ENCODE measurements at regions not wholly inside any gene's neighbourhood (a gene's known extent, or its start where the extent isn't known, plus 50 kb on each side); places are given as distances from the start of the nearest gene placed in this dataset.

DNA sequence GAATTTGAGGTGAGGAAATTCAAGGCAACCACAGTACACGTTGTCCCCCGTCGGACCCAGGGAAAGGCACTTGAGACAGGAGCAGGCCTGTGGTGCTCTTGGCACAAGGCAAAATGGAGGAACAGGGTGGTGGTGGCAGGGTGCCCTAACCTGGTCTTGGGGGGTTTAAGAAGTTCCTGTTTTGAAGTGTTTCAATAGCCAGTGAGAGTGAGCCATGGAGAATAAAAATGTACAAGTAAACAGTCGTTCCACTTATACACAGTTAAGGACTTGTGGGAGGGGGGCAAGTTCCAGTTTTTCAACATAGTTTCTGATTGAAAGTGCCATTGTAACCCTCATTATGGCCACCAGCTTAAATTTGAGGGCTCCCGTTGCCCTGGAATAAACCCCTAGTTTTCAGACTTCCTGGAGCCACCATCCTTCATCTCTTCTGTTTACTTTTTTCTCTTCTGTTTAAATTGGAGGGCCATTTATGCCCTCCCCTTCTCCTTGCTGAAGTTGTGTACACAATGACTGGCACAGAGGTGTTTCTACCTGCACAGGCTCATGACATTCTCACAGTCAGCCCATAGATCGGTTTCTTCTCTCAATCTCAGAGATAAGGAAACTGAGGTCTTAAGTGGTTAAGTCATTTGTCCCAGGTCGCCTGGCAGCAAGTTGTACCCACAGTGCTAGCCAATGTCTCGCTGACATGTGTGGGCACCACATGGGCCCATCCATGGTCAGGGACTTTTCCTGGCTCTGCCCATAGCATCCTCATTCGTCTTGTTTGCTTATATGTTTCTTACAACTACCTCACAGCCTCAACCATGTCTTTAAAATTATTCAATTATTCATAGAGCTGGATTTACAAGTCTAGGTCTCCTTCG, 66.0 kb upstream of the ST3GAL5 start:
- DNase-seq = peak in 1 of 2 donors; percentile 88
- H3K27me3 ChIP-seq = no peaks in the 10 kb centered on the region
- ATAC-seq (ENCODE audit: low FRiP score in 2 of 2) = peak; percentile 64 to 88
- H3K36me3 ChIP-seq = no peaks in the 10 kb centered on the region
- TF ChIP-seq EP300 (IDR thresholded peaks at IDR 0.05) (peak; percentile 9 to 85 (median 55)), POLR2AphosphoS5 (IDR thresholded peaks at IDR 0.05) (peak; percentile 81 to 84), POLR2A (IDR thresholded peaks at IDR 0.05) (peak in 1 of 4 donors; percentile 23)
- TF ChIP-seq, protein P1, sequence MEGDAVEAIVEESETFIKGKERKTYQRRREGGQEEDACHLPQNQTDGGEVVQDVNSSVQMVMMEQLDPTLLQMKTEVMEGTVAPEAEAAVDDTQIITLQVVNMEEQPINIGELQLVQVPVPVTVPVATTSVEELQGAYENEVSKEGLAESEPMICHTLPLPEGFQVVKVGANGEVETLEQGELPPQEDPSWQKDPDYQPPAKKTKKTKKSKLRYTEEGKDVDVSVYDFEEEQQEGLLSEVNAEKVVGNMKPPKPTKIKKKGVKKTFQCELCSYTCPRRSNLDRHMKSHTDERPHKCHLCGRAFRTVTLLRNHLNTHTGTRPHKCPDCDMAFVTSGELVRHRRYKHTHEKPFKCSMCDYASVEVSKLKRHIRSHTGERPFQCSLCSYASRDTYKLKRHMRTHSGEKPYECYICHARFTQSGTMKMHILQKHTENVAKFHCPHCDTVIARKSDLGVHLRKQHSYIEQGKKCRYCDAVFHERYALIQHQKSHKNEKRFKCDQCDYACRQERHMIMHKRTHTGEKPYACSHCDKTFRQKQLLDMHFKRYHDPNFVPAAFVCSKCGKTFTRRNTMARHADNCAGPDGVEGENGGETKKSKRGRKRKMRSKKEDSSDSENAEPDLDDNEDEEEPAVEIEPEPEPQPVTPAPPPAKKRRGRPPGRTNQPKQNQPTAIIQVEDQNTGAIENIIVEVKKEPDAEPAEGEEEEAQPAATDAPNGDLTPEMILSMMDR (IDR thresholded peaks at IDR 0.05) = no peak
- peak overlapping the region; percentile 61 to 84 (median 68) for H3K27ac ChIP-seq
- no peak overlapping the region for H3K4me3 ChIP-seq
- WGBS, 2 donors = 58 to 61% methylated on average over 10 of the region's 10 CpGs
- no peaks in the 10 kb centered on the region for H3K9me3 ChIP-seq
- H3K4me1 ChIP-seq = peaks cover 3 to 37% (median 15%) of the 10 kb centered on the region in 4 donors

DNA sequence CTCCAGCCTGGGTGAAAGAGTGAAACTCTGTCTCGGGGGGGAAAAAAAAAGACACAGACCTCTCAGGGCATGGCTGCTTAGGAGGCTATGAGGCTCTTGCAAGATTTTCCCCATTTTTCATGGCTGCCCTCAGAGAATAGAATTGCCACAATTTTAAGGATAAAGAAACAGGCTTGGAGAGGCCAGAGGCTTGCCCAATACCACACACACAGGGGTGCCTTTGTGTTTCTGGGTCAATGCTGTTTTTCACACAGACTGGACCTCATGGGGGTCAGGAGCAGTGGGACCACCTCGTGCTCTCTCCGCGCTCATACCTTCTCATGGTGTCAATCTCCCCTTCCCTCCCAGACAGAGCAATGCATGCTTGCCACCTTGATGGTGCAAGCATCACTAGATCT, 65.4 kb upstream of the ST3GAL5 start:
- WGBS, 2 donors = 68 to 86% methylated on average over 4 of the region's 4 CpGs
- no peak for ATAC-seq (ENCODE audit: low FRiP score in 2 of 2)
- peaks cover 3 to 40% (median 17%) of the 10 kb centered on the region in 4 donors for H3K4me1 ChIP-seq
- peak overlapping the region; percentile 61 to 84 (median 69) for H3K27ac ChIP-seq
- no peaks in the 10 kb centered on the region for H3K36me3 ChIP-seq
- no peaks in the 10 kb centered on the region for H3K9me3 ChIP-seq
- no peaks in the 10 kb centered on the region for H3K27me3 ChIP-seq
- no peak overlapping the region for H3K4me3 ChIP-seq
- DNase-seq = no peak
- TF ChIP-seq POLR2A (IDR thresholded peaks at IDR 0.05) (peak in 1 of 4 donors; percentile 29), EP300 (IDR thresholded peaks at IDR 0.05) (no peak)

DNA sequence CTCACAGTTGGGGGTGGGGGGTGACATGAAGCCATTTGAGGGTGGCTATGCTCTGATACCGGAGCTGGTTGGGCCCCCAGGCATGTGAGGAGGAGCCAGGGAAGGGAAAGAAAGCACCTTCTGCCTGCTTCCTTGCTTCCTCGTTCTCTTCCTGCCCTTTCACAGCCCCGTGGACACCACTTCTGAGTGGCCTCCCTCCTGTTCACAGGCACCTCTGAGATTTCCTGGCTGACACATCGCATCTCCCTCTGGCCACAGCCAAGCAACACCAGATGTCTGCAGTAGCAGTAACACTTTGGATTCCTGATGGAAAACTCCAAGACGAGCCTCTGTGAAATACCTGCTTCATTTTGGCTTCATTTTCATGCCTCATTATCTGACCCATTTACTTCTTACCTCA, 64.7 kb upstream of the ST3GAL5 start:
- TF ChIP-seq EP300 (IDR thresholded peaks at IDR 0.05) (no peak), POLR2AphosphoS5 (IDR thresholded peaks at IDR 0.05) (no peak), POLR2A (IDR thresholded peaks at IDR 0.05) (no peak)
- TF ChIP-seq, protein P1 (IDR thresholded peaks at IDR 0.05) = no peak
- Histone ChIP-seq H3K27me3 (no peaks in the 10 kb centered on the region), H3K27ac (peak overlapping the region; percentile 61 to 84 (median 69)), H3K9me3 (no peaks in the 10 kb centered on the region), H3K4me3 (no peak overlapping the region), H3K36me3 (no peaks in the 10 kb centered on the region), H3K4me1 (peaks cover 3 to 45% (median 17%) of the 10 kb centered on the region in 4 donors)
- no peak for DNase-seq
- no peak for ATAC-seq (ENCODE audit: low FRiP score in 2 of 2)
- 41 to 48% methylated on average over 5 of the region's 5 CpGs for WGBS, 2 donors

DNA sequence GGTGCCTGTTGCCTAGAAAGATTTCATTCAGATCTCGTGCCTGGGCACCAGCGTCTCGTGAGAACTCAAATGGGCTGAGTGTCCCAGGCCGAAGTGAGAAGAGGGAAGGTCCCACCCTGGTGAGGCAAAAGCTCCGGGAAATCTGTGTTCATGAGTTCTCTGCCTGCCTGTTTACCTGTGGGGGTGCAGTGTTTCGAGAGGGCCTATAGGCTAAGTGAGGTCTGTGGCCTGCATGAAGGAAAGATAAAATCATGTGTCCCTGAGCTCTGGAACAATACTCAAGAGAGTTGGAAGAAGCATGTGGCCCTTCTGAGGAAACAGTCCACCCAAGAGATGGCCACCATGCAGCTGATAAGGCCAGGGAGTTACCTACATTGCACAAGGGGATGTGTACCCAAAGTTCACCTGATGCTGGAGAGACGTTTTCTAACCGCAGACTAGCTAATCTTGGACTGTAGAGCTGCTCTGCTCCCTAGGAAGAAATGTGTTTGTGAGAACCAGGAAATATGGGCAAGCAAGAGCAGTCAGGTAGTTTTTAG, 63.5 kb upstream of the ST3GAL5 start:
- Histone ChIP-seq H3K9me3 (peaks cover 0 to 3% (median 0%) of the 10 kb centered on the region in 4 donors), H3K4me3 (no peak overlapping the region), H3K27me3 (no peaks in the 10 kb centered on the region), H3K27ac (peak overlapping the region; percentile 61 to 84 (median 69)), H3K36me3 (no peaks in the 10 kb centered on the region), H3K4me1 (peaks cover 3 to 45% (median 17%) of the 10 kb centered on the region in 4 donors)
- DNase-seq = peak in 1 of 2 donors; percentile 77
- TF ChIP-seq POLR2A (IDR thresholded peaks at IDR 0.05) = no peak
- TF ChIP-seq POLR2AphosphoS5 (IDR thresholded peaks at IDR 0.05) = peak in 1 of 2 donors; percentile 69
- peak in 2 of 4 donors; percentile 63 to 90 for TF ChIP-seq EP300 (IDR thresholded peaks at IDR 0.05)
- WGBS, 2 donors = 62 to 64% methylated on average over 7 to 8 of the region's 8 CpGs
- peak; percentile 18 to 24 for ATAC-seq (ENCODE audit: low FRiP score in 2 of 2)

DNA sequence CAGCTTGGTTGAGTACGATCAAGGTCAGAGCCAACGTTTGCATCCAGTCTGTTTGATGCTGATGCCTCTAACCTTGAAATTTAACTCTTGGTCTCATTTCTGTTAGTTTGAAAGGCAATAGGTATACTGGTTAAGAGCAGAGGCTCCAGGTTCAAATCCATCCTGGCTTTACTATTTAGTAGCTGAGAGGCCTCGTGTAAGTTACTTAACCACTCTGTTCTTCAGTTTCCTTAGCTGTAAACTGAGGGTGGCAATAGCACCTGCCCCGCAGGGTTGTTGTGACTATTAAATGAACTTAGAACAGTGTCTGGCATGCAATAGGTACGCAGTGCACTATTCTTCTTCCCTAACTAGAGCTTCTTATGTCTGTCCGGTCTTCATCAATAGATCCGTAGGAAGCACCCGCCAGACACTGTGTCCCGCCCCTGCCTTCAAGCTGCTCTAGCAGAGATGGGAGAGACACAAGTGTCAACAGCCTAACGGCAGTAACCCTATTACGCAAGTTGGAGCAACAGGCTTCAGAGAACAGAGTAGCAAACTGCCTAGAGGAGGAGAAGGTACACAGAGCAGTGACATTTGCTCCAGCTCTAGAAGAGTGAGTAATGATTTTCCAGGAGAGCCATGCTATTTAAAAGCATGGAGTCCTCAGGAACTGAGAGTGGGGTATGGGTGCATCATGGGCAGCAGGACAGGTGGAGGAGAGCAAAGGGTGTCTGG, 62.7 kb upstream of the ST3GAL5 start:
- peak in 1 of 4 donors; percentile 68 for TF ChIP-seq EP300 (IDR thresholded peaks at IDR 0.05)
- TF ChIP-seq, protein P1 (IDR thresholded peaks at IDR 0.05) = no peak
- peak in 1 of 2 donors; percentile 17 for TF ChIP-seq POLR2AphosphoS5 (IDR thresholded peaks at IDR 0.05)
- TF ChIP-seq POLR2A (IDR thresholded peaks at IDR 0.05) = peak in 1 of 4 donors; percentile 31
- no peaks in the 10 kb centered on the region for H3K27me3 ChIP-seq
- H3K9me3 ChIP-seq = peaks cover 0 to 3% (median 0%) of the 10 kb centered on the region in 4 donors
- WGBS, 2 donors = 66 to 75% methylated on average over 11 of the region's 11 CpGs
- ATAC-seq (ENCODE audit: low FRiP score in 2 of 2) = peak in 1 of 2 donors; percentile 23
- H3K4me1 ChIP-seq = peaks cover 3 to 44% (median 17%) of the 10 kb centered on the region in 4 donors
- H3K36me3 ChIP-seq = no peaks in the 10 kb centered on the region
- H3K27ac ChIP-seq = peak overlapping the region; percentile 61 to 84 (median 69)
- peak in 1 of 2 donors; percentile 68 for DNase-seq
- no peak overlapping the region for H3K4me3 ChIP-seq

All from upper lobe of left lung (tissue), 6 donors.